Gastroesophageal sphincter (tissue), 3 donors: ENCODE measurements at regions not wholly inside any gene's neighbourhood (a gene's known extent, or its start where the extent isn't known, plus 50 kb on each side); places are given as distances from the start of the nearest gene placed in this dataset.

Experiments used
- CTCF ChIP-seq, 4 experiments: fragments of 200-600 bp in 2 of 4; fragments of 450-650 bp in 2 of 4; sonication (generic) in 1 of 4; IDR thresholded peaks; one replicate each; pipeline ENCODE4 v1.5.1; 2017 to 2019; ENCODE audit warnings: antibody characterized with exemption in 4 of 4, mild to moderate bottlenecking in 2 of 4, moderate library complexity in 2 of 4
- POLR2AphosphoS5 ChIP-seq: sonication (generic); formaldehyde crosslinking; IDR thresholded peaks from one replicate; pipeline ENCODE4 v1.6.1; 2017; ENCODE audit warnings: antibody characterized with exemption

GRCh38 chr16:17013038-17013437 lies 457.7 kb downstream of the XYLT1 start:
- TF ChIP-seq CTCF (IDR thresholded peaks at IDR 0.05) = no peak
- no peak for TF ChIP-seq POLR2AphosphoS5
